ENCODE measurements at regions not wholly inside any gene's neighbourhood (a gene's known extent, or its start where the extent isn't known, plus 50 kb on each side); places are given as distances from the start of the nearest gene placed in this dataset.
A peak's percentile ranks its signal among the peaks of the same experiment; 100 is the strongest.

GRCh38 chr11:113553235-113553634 is 78.0 kb upstream of the DRD2 start:
- FAIRE-seq = peak; percentile 100
- no peaks in the 10 kb centered on the region for H3K9me3 Mint-ChIP-seq (ENCODE audit: unreplicated experiment)
- H4K20me1 ChIP-seq (ENCODE audit: insufficient read depth, low read length) = no peaks in the 10 kb centered on the region
- no peaks in the 10 kb centered on the region for H3K9me3 ChIP-seq (ENCODE audit: insufficient read depth, low read depth, low read length)
- H3K27me3 ChIP-seq (ENCODE audit: insufficient read depth, low read length) = no peaks in the 10 kb centered on the region
- no peak overlapping the region for H3K9ac ChIP-seq (ENCODE audit: low read length)
- H3K36me3 ChIP-seq (ENCODE audit: insufficient read depth, low read length) = no peaks in the 10 kb centered on the region
- H3K4me1 Mint-ChIP-seq (ENCODE audit: low read depth, unreplicated experiment) = peaks cover 35% of the 10 kb centered on the region
- no peak overlapping the region for H3K4me3 Mint-ChIP-seq (ENCODE audit: unreplicated experiment)
- H3K4me3 ChIP-seq (ENCODE audit: insufficient read depth, low read depth, low read length) = no peak overlapping the region
- H3K27me3 Mint-ChIP-seq (ENCODE audit: low read depth, unreplicated experiment) = peaks cover 5% of the 10 kb centered on the region
- peaks cover 22% of the 10 kb centered on the region for H3K4me1 ChIP-seq (ENCODE audit: insufficient read depth, low read length)
- H3K4me2 ChIP-seq (ENCODE audit: low read length) = peak overlapping the region; percentile 61
- H2AFZ ChIP-seq (ENCODE audit: low read depth, low read length) = no peak overlapping the region
- H3K79me2 ChIP-seq (ENCODE audit: insufficient read depth, low read length) = no peaks in the 10 kb centered on the region
- peak overlapping the region; percentile 1 for H3K27ac ChIP-seq (ENCODE audit: low read depth, low read length)
- TF ChIP-seq CTCF (IDR thresholded peaks at IDR 0.05; ENCODE audit: insufficient read depth, low read depth, low read length) (no peak), EZH2 (IDR thresholded peaks at IDR 0.05; ENCODE audit: insufficient read depth, low read length) (no peak)
- H3K36me3 Mint-ChIP-seq (ENCODE audit: low read depth, unreplicated experiment) = no peaks in the 10 kb centered on the region
- DNase-seq (ENCODE audit: low read depth) = peak; percentile 99
- peak overlapping the region; percentile 95 for H3K27ac Mint-ChIP-seq (ENCODE audit: unreplicated experiment)

GRCh38 chr11:113552271-113552670 is 77.1 kb upstream of the DRD2 start:
- Histone ChIP-seq H3K9ac (ENCODE audit: low read length) (no peak overlapping the region), H3K9me3 (ENCODE audit: insufficient read depth, low read depth, low read length) (no peaks in the 10 kb centered on the region), H3K4me3 (ENCODE audit: insufficient read depth, low read depth, low read length) (no peak overlapping the region), H3K27ac (ENCODE audit: low read depth, low read length) (no peak overlapping the region), H3K4me1 (ENCODE audit: insufficient read depth, low read length) (peaks cover 27% of the 10 kb centered on the region), H3K4me2 (ENCODE audit: low read length) (no peak overlapping the region), H2AFZ (ENCODE audit: low read depth, low read length) (no peak overlapping the region), H3K27me3 (ENCODE audit: insufficient read depth, low read length) (no peaks in the 10 kb centered on the region), H4K20me1 (ENCODE audit: insufficient read depth, low read length) (no peaks in the 10 kb centered on the region), H3K36me3 (ENCODE audit: insufficient read depth, low read length) (no peaks in the 10 kb centered on the region), H3K79me2 (ENCODE audit: insufficient read depth, low read length) (no peaks in the 10 kb centered on the region)
- DNase-seq (ENCODE audit: low read depth) = no peak
- Mint-ChIP-seq H3K27me3 (ENCODE audit: low read depth, unreplicated experiment) (peaks cover 5% of the 10 kb centered on the region), H3K4me3 (ENCODE audit: unreplicated experiment) (no peak overlapping the region), H3K9me3 (ENCODE audit: unreplicated experiment) (no peaks in the 10 kb centered on the region), H3K27ac (ENCODE audit: unreplicated experiment) (no peak overlapping the region), H3K36me3 (ENCODE audit: low read depth, unreplicated experiment) (no peaks in the 10 kb centered on the region), H3K4me1 (ENCODE audit: low read depth, unreplicated experiment) (peaks cover 40% of the 10 kb centered on the region)
- FAIRE-seq = peak; percentile 17
- TF ChIP-seq CTCF (IDR thresholded peaks at IDR 0.05; ENCODE audit: insufficient read depth, low read depth, low read length) (no peak), EZH2 (IDR thresholded peaks at IDR 0.05; ENCODE audit: insufficient read depth, low read length) (no peak)

GRCh38 chr11:113551645-113552044 is 76.4 kb upstream of the DRD2 start:
- H3K27ac Mint-ChIP-seq (ENCODE audit: unreplicated experiment) = no peak overlapping the region
- no peak for TF ChIP-seq EZH2 (IDR thresholded peaks at IDR 0.05; ENCODE audit: insufficient read depth, low read length)
- no peak for TF ChIP-seq CTCF (IDR thresholded peaks at IDR 0.05; ENCODE audit: insufficient read depth, low read depth, low read length)

More at GRCh38 chr11:113551645-113552044, 76.4 kb upstream of the DRD2 start:
- H3K36me3 Mint-ChIP-seq (ENCODE audit: low read depth, unreplicated experiment) = no peaks in the 10 kb centered on the region
- peaks cover 33% of the 10 kb centered on the region for H3K4me1 ChIP-seq (ENCODE audit: insufficient read depth, low read length)
- H3K4me2 ChIP-seq (ENCODE audit: low read length) = no peak overlapping the region
- no peaks in the 10 kb centered on the region for H3K9me3 ChIP-seq (ENCODE audit: insufficient read depth, low read depth, low read length)
- H3K9me3 Mint-ChIP-seq (ENCODE audit: unreplicated experiment) = no peaks in the 10 kb centered on the region
- no peak overlapping the region for H3K4me3 ChIP-seq (ENCODE audit: insufficient read depth, low read depth, low read length)
- H3K4me1 Mint-ChIP-seq (ENCODE audit: low read depth, unreplicated experiment) = peaks cover 47% of the 10 kb centered on the region
- no peaks in the 10 kb centered on the region for H4K20me1 ChIP-seq (ENCODE audit: insufficient read depth, low read length)
- no peak overlapping the region for H2AFZ ChIP-seq (ENCODE audit: low read depth, low read length)
- H3K79me2 ChIP-seq (ENCODE audit: insufficient read depth, low read length) = no peaks in the 10 kb centered on the region
- FAIRE-seq (no peak), DNase-seq (ENCODE audit: low read depth) (no peak)
- no peak overlapping the region for H3K9ac ChIP-seq (ENCODE audit: low read length)
- no peaks in the 10 kb centered on the region for H3K36me3 ChIP-seq (ENCODE audit: insufficient read depth, low read length)
- H3K27ac ChIP-seq (ENCODE audit: low read depth, low read length) = no peak overlapping the region
- H3K27me3 Mint-ChIP-seq (ENCODE audit: low read depth, unreplicated experiment) = peaks cover 5% of the 10 kb centered on the region
- H3K27me3 ChIP-seq (ENCODE audit: insufficient read depth, low read length) = no peaks in the 10 kb centered on the region
- H3K4me3 Mint-ChIP-seq (ENCODE audit: unreplicated experiment) = no peak overlapping the region

Data from astrocyte (in vitro differentiated cells and primary cell).